ENCODE measurements at regions not wholly inside any gene's neighbourhood (a gene's known extent, or its start where the extent isn't known, plus 50 kb on each side); places are given as distances from the start of the nearest gene placed in this dataset.

GRCh38 chr6:43912598-43913371 is 142.8 kb downstream of the VEGFA start:
- no peak for TF ChIP-seq SP1 (IDR thresholded peaks at IDR 0.05)
- TF ChIP-seq FOXA1 (IDR thresholded peaks at IDR 0.05) = no peak
- no peak for TF ChIP-seq FOXM1 (IDR thresholded peaks at IDR 0.05; ENCODE audit: borderline replicate concordance)
